ENCODE measurements at regions not wholly inside any gene's neighbourhood (a gene's known extent, or its start where the extent isn't known, plus 50 kb on each side); places are given as distances from the start of the nearest gene placed in this dataset.

DNA sequence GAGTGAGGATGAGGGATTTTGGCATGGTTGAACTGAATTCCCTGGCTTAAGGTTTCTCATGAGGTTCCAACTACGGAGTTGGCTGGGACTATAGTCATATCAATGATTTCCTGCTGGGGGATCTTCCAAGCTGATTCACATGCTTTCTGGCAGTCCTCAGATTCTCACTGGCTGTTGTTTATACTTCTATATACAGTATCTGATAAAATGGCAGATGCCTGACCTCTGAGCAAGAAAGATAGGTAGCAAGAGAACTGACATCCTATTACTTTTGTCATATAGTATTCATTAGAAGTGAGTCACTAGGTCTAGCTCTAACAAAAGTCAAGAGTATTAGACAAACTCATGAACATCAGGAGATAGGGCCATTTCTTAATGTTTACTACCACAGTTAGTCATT is 440.9 kb upstream of the EDIL3 start:
- TF ChIP-seq SUZ12 (IDR thresholded peaks at IDR 0.05) (no peak), PKNOX1 (IDR thresholded peaks at IDR 0.05) (no peak), NFRKB (IDR thresholded peaks at IDR 0.05) (no peak), TARDBP (IDR thresholded peaks at IDR 0.05) (no peak), LEF1 (IDR thresholded peaks at IDR 0.05; ENCODE audit: borderline replicate concordance) (no peak), FOXM1 (IDR thresholded peaks at IDR 0.05; ENCODE audit: borderline replicate concordance) (no peak), FOXK2 (IDR thresholded peaks at IDR 0.05) (no peak), ARNT (IDR thresholded peaks at IDR 0.05) (no peak), SP1 (IDR thresholded peaks at IDR 0.05) (no peak)
